BJ (cell line): ENCODE measurements at regions not wholly inside any gene's neighbourhood (a gene's known extent, or its start where the extent isn't known, plus 50 kb on each side); places are given as distances from the start of the nearest gene placed in this dataset.

Experiments
- CTCF ChIA-PET: fragments of 350-600 bp; formaldehyde crosslinking; extraction: SDS; loops from one replicate; lab custom pipeline; 2021; ENCODE audit warnings: antibody characterized with exemption, inconsistent platforms; lab: Yijun Ruan, JAX
- POLR2A ChIA-PET: fragments of 300-600 bp; sonication (Branson Sonifier 250); formaldehyde crosslinking; extraction: SDS; loops from one replicate; lab custom pipeline; 2021; ENCODE audit warnings: antibody characterized with exemption; lab: Charles Lee
- DNase-seq: peaks from one replicate; pipeline ENCODE4 v3.0.0-alpha.2; 2011; ENCODE audit warnings: low read depth
- H3K27me3 ChIP-seq: 2 replicates; pipeline ENCODE4 v1.6.0; 2011; ENCODE audit warnings: low read length; ENCODE audit not compliant: control insufficient read depth, insufficient read depth
- H3K36me3 ChIP-seq: 2 replicates; pipeline ENCODE4 v1.5.1; 2011; ENCODE audit warnings: low read length; ENCODE audit not compliant: control insufficient read depth, insufficient read depth
- H3K4me3 ChIP-seq: 2 replicates; pipeline ENCODE4 v1.5.1; 2011; ENCODE audit warnings: low read depth, mild to moderate bottlenecking, control low read depth, low read length
- TF ChIP-seq, protein P1 (sequence below): IDR thresholded peaks from 2 replicates; pipeline ENCODE4 v1.5.1; 2011; ENCODE audit warnings: low read depth, mild to moderate bottlenecking, control low read depth, inconsistent platforms, low read length, moderate library complexity; ENCODE audit not compliant: insufficient read depth

DNA sequence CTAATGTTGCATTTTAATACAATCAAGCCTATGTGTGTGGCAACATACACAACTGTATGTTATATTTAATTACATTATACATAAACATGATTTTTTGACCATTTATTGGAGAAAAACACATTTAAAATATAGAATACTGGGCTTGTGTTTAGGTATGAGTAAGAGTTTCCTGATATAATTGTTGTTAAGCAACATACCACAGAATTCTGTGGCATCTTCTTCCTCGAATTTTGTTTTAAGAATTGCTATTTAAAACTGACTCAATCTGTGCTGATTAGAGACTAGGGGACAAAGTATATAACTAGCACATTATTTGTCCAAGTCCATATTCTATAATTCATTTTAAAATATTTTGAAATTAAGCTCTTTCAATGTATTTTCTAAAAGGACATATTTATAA is 376.8 kb upstream of the THBS1 start:
- CTCF ChIA-PET, result no interaction called here
- no peaks in the 10 kb centered on the region for H3K36me3 ChIP-seq

DNA sequence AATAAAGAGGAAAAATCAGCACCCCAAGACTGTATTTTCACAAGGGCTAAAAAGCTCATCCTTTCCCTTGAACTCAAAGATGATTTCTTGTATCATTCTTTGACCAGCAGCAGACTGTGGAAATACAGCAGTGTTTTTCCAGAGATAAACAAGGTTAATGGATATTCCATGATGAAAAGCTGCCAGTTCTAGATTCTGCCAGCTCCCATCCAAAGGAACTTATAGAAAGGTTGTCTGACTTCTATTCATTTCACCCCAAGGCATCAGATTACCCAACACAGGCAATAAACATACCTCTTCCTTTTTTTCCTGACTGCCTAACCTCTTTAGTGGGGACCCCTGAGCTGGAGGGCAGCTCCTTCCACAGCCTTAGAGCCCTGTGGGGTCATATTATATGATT is 375.8 kb upstream of the THBS1 start:
- TF ChIP-seq, protein P1, sequence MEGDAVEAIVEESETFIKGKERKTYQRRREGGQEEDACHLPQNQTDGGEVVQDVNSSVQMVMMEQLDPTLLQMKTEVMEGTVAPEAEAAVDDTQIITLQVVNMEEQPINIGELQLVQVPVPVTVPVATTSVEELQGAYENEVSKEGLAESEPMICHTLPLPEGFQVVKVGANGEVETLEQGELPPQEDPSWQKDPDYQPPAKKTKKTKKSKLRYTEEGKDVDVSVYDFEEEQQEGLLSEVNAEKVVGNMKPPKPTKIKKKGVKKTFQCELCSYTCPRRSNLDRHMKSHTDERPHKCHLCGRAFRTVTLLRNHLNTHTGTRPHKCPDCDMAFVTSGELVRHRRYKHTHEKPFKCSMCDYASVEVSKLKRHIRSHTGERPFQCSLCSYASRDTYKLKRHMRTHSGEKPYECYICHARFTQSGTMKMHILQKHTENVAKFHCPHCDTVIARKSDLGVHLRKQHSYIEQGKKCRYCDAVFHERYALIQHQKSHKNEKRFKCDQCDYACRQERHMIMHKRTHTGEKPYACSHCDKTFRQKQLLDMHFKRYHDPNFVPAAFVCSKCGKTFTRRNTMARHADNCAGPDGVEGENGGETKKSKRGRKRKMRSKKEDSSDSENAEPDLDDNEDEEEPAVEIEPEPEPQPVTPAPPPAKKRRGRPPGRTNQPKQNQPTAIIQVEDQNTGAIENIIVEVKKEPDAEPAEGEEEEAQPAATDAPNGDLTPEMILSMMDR, result no peak
- Histone ChIP-seq H3K36me3 (no peaks in the 10 kb centered on the region), H3K27me3 (no peaks in the 10 kb centered on the region), H3K4me3 (no peak overlapping the region)
- no peak for DNase-seq
- ChIA-PET CTCF (no interaction called here), POLR2A (interaction anchor here (0.6 to 1.1 kb wide), 6 partner anchors 13 to 154 kb away, joined by 3 to 8 read pairs (median 3); no protein-coding TSS in a partner anchor)

More for the DNA sequence above, 376.8 kb upstream of the THBS1 start:
- no peak overlapping the region for H3K4me3 ChIP-seq
- TF ChIP-seq, protein P1, result no peak
- no peak for DNase-seq
- POLR2A ChIA-PET, result interaction anchor here (0.6 kb wide), 1 partner anchor 97 kb away, joined by 4 read pairs; no protein-coding TSS in a partner anchor
- no peaks in the 10 kb centered on the region for H3K27me3 ChIP-seq

DNA sequence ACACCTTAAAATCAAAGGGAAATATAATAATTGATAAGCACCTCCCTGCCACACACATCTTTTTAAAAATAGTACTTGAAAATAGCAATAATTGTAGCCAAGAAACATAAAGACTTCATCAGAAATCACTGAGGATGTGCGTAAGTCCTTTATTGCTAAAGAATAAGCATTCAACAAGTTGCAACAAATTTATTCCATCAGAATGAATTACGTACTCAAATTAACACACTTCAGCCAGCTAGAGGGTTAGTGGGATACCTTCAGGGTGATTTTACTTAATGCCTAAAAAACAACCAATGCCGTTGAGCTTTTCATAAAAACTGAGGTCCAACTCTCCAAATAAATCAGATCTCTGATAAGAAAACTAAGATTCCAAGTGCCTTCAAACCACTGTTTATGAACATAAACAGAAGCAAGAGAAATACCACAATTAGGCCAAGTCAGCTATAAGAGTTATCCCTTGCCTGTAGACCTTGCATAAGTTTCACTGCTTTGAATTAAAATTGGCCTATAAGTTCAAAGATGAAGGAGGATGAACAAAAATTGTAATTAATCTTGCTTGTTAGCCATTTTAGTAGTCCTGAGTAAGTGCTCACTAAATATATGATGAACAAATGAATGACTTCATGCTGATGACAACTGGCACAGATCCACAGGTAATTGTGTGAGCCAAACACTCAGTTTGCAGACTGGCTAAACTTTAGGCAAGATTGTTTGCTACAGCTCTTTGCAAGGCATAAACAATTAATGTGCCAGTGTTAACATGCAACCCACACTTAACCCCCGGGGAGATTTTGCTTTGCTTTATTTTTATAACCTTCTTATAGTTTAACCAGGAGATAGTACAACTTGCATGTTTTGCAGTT is 375.1 kb upstream of the THBS1 start:
- no peak overlapping the region for H3K4me3 ChIP-seq
- POLR2A ChIA-PET, result interaction anchor here (0.7 to 1.1 kb wide), 3 partner anchors 13 to 56 kb away, joined by 3 read pairs; no protein-coding TSS in a partner anchor
- TF ChIP-seq, protein P1, result no peak
- H3K27me3 ChIP-seq, result no peaks in the 10 kb centered on the region
- H3K36me3 ChIP-seq, result no peaks in the 10 kb centered on the region
- CTCF ChIA-PET, result no interaction called here
- DNase-seq, result no peak

DNA sequence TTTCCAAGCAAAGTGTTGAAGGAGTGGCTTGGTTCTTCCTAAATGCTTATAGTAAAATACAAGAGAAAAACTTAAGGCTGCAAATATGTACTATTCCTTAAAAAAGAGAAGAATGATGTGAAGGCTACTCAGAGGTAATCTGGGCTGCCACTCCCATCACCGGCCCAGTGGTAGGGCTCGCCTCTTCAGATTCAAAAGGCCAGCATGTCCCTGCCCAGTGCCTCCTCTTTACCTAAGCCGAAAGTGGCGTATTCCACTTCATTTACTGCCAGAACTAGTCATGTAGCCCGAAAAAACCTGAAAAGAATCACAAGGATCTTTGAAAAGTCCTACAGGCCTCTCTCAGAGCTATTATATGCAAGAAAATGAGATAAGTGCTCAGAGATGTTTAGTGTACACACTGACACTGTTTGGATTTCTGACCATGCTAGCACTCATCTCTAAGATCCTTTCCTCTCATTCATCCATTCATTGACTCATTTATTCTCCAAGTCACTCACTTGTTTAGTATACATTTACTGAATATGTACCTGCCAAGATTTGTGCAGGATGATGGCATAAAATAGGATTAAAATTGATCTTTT is 373.3 kb upstream of the THBS1 start:
- POLR2A ChIA-PET, result no interaction called here
- CTCF ChIA-PET, result no interaction called here
- H3K4me3 ChIP-seq, result no peak overlapping the region
- DNase-seq, result no peak
- H3K27me3 ChIP-seq, result no peaks in the 10 kb centered on the region
- TF ChIP-seq, protein P1, result no peak
- no peaks in the 10 kb centered on the region for H3K36me3 ChIP-seq

DNA sequence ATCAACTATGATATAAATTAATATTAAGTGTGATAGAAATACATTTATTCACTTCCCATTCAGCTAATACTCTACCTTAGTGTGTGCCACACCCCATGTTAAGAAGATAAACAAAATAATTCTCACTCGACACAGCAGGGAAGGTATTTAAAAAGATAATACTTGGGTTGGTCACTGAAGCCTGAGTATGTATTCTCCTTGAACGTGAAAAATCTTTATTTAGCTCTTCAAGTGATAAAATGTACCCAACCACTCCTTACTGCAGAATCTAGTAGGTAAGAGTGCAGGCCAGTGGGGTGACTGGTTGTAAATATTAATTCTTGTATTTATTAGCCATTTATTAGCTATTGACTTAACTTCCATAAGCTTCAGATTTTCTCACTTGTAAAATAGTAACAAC is 372.7 kb upstream of the THBS1 start:
- DNase-seq, result no peak
- Histone ChIP-seq H3K4me3 (no peak overlapping the region), H3K27me3 (no peaks in the 10 kb centered on the region), H3K36me3 (no peaks in the 10 kb centered on the region)
- CTCF ChIA-PET, result no interaction called here
- TF ChIP-seq, protein P1, result no peak
- POLR2A ChIA-PET, result no interaction called here
